SHP77 treated with DMSO at 0.1 percent for 48 hours (cell line): ENCODE measurements at regions not wholly inside any gene's neighbourhood (a gene's known extent, or its start where the extent isn't known, plus 50 kb on each side); places are given as distances from the start of the nearest gene placed in this dataset.
"Not testable (repeated sequence)": the region's sequence is repeated elsewhere in the genome, so short reads cannot be mapped to it uniquely, and the experiment has no call there.

ENCODE experiments used
- DNase-seq: peaks from one replicate; lab custom pipeline; 2025; lab: John Stamatoyannopoulos, UW

GRCh38 chr13:81670048-81670447 lies 1329.1 kb upstream of the SPRY2 start:
- DNase-seq: no peak

DNA sequence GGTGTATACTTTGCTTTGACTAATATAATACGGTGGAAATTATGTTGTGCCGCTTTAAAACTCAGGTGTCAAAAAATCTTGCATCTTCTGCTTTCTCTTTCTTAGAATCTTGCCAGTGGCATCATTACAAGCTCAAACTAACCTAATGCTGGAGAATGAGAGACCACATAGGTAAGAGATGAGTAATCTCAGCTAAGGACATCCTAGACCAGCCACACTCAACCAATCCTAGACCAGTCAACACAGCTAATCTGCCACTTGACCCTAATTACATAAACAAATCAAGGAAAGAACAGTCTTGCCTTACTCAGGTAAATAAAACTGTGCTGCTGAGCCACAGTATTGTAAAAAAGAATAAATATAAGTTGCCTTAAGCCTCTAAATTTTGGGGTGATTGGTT lies 1323.9 kb upstream of the SPRY2 start:
- DNase-seq: no peak

DNA sequence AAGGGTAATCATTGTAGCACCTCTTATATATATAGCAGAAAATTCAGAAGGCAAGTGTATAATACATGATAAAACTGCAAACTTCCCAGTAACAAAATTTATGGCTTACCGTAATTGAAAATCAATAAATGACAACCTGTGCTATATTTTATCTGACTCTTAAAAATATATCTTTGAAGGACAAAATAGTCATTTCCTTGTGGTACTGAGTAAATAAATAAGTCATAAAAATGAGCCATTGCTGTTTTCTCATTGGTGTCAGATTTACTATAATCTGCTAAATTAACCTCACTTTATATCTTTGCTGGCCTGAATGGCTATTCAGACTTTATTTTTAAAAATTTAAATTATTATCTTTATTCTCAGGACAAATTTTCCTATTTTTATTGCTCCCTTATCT lies 1319.1 kb upstream of the SPRY2 start:
- no peak for DNase-seq

DNA sequence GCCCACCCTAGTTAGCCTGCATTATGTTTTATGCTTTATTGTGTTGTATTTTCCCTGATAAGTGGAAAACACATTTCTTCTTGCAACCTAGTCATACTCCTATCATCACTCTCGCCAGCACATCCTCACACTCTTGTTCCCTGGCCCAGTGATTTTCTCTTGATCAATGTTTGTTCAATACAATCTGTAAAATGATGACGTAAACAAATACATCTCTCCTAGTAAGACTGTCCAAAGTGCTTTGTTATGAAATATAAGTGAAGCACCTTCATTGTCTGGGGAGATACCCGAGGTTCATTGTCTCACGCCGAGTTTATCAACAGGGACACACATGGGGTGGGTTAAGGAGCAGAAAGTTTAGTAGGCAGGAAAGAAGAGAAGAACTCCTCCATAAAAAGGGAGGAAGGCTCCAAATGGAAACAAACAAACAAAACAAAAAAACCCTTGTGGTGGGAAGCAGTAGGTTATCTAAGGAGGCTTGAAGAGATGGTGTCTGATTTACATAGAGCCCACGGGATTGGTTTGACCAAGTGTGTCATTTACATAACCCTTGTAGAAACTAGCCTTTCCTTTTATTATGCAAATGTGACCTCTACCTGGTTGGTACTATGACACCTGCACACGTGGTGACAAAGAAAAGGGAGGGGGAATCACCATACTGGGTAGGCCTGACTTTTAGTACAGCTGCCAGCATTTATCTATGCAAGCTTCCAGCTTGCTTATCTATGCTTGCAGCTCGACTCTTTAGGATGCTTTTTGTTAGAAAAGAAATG lies 1317.9 kb upstream of the SPRY2 start:
- DNase-seq: no peak

DNA sequence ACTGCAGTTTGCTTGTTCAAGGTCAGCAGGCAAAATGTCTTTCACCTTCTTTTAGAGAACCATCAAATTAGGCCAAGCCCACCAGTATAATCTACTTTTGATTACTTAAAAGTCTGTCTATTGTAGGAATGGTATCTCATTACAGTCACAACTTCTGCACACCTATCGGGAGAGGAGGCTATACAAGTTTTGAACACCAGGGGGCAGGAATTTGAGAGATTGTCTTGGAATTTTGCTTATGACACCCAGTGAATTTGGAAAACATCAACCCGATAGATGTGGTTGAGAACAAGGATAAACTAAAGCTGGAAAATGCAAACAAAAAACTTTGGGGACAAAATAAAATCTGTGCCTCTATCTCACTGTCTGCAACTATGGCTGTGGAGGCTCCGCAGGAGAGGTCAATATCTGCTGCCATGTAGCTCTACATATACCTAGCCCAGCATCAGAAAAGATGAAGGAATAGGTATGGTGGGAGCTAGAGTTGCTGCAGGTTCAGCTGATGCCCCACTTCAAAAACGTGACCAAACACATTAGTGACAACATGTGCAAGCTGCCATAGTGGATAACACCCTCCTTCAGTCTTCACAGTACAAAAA lies 1299.2 kb upstream of the SPRY2 start:
- no peak for DNase-seq

- no peak for DNase-seq
Observed at GRCh38 chr13:81637457-81637856, 1296.5 kb upstream of the SPRY2 start.

- no peak for DNase-seq
Observed at GRCh38 chr13:81636120-81636519, 1295.2 kb upstream of the SPRY2 start.

DNA sequence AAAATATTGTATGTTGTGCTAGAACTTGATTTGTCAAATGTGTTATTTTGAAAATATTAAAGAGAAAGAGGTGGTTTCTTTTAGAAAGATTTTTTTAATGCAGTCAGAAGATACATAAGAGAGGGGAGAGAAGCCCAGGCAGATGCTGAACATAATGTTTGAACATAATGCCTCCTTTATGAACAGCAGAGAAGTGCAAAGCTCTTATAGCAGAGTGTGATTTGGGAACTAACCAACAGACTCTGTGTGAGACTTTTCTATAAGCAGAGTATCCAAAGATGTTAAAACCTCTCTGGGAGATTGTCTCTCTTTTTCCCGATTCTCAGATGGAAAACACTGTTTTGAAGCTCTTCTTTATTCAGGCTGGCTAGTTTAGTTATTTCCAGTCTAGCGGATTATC lies 1274.1 kb upstream of the SPRY2 start:
- DNase-seq: no peak

- DNase-seq: no peak
Observed at GRCh38 chr13:81610644-81611043, 1269.7 kb upstream of the SPRY2 start.

GRCh38 chr13:81609335-81609734 lies 1268.4 kb upstream of the SPRY2 start:
- no peak for DNase-seq

GRCh38 chr13:81606074-81606473 lies 1265.1 kb upstream of the SPRY2 start:
- DNase-seq: no peak

- DNase-seq: no peak
Observed at GRCh38 chr13:81602241-81602640, 1261.3 kb upstream of the SPRY2 start.

- DNase-seq: no peak
Observed at GRCh38 chr13:81597101-81597500, 1256.2 kb upstream of the SPRY2 start.

- DNase-seq: no peak
Observed at GRCh38 chr13:81596224-81596753, 1255.4 kb upstream of the SPRY2 start.

DNA sequence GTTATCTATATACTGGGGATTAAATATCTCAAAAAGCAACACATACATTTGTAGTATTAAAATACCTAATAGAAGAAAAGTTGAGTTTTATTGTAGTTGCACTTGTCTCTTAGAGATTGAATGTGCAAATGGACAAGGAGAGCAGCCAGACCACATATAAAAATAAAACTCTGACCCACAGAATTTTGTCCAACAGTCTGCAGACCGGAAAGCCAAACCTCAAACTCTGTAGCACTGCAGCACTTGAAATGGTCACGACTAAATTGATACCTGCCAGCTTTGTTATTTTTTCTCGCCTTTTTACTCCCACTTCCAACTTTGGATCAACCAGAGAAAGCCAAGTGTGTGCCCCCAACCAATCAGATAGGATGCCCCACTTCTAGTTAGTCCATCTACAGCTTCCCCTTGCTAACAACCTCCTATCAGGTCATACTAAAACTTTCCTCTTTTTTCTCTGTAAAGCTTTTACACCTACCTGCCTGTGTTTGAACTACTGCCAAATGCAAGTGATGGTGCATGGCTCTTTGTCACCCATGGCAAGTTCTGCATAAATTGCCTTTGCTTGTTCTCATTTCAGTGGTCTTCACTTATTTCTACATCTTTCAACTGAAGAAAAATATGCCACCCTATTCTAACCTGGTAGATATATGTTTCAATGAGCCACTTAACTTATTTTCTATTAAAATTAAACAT lies 1250.7 kb upstream of the SPRY2 start:
- no peak for DNase-seq

DNA sequence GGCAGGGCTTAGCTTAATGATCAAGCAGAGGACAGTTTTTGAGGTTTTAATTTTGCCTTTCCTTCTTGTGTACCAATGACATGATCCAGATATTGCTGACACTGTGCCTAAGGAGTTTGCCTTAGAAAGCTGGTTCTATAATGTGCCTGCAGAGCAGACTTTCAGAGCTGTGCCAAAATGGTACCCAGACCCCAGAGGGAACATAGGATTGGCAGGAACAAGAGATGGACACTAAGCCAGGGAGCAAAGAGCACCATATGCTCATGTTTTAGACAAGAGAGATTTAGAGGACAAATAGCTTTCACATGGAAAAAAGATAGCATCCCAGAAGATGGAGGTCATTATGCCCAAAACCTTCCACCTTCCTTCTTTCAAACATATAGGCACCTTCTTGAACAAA lies 1241.5 kb upstream of the SPRY2 start:
- no peak for DNase-seq

DNA sequence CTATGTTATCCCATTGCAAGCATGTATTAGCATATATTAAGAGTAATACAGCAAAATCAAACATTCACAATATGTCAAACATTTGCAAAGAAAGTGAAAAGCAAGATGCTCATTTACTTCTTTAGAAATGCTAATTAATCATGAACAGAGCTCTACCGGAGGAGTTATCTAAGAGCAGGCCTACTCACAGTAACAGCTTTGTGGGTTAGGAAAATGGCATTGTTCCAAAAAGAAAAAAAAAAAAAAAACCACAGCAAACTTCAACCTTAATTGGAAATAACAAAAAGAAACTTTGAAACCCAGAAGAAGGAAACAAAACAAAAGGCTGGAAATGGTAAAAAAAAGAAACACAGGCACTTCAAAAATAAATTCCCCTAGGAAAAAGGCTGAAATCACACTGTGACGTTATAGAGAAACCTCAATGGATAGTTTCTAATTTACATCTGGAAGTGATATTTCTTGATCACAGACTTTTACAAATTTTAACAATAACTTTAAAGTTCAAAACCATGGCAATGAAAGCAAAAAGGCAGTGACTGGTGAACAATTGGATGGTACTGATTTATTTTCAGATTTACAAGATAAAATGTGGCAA lies 1236.8 kb upstream of the SPRY2 start:
- DNase-seq: no peak

DNA sequence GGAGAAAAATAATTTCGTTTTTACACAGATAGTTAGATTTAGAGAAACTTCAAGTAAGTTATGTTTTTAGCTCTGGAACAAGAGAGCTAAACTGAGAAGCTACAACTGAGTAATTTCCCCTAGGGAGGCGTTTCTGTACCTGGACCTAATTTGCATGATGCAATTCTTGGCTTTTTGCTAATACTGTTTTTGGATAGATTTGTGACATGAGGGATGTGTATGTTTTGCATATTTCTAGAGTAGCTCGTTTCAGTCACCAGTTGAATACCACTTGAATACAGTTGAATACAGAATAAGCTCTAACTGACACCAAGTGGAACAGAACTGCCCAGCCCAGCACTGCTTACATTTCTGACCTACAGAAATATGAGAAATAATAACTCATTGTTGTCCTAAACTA lies 1227.9 kb upstream of the SPRY2 start:
- no peak for DNase-seq

DNA sequence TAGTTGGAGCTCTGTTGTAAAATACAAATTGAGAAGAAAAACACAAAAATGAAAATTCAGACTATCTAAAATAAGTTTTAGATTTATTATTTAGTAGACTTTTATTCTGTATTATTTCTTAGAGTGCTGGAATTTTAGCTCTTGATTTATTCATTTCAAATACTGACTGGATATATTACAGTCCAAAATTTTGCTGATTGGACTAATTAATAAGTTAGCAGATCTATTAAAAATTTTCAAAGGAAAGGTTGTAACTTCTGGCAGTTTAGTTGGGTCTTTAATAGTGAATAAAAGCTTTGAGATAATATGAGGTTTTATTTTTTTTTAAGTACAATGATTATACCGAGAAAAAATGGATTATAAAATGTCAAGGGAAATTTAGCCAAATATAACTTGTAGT lies 1224.9 kb upstream of the SPRY2 start:
- DNase-seq: no peak

DNA sequence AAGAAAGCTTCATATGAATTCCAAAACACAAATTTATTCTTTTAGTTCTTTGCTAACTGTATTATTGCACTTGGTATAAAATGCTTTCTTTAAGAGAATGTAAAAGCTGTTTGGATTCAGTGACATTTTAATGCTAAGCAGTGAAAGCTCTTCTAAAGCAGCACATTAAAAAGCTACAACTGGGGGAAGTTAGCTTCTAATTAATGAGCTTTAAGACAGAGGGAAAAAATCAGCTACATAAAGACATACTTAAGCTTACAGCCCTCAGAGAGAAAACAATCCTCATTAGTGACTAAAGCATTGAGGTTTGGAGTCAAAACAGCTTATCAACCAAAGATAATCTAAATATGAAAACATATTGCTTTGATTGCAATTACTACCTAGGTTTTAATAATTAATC lies 1222.2 kb upstream of the SPRY2 start:
- no peak for DNase-seq

DNA sequence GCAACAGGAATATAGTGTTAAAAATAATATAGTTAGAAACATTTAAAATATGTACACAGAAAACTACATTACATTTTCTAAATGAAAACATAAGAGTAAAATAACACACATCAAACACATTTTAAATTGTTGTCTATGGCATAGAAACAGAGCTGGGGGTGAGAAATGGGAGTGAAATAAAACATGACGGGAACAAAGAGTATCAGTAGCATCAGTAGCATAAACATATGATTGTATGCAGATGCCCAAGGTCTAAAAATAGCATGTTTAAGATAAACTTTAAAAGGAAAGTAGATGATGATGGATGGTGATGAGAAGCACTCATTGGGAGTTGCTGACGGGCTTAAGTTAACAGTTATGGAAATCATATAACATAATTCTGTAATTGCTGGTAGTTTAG lies 1221.7 kb upstream of the SPRY2 start:
- DNase-seq: no peak

GRCh38 chr13:81551036-81551435 lies 1210.1 kb upstream of the SPRY2 start:
- no peak for DNase-seq

- DNase-seq: not testable (repeated sequence)
Observed at GRCh38 chr13:81546294-81546693, 1205.4 kb upstream of the SPRY2 start.
